Memory B cell (primary cell): ENCODE measurements at regions not wholly inside any gene's neighbourhood (a gene's known extent, or its start where the extent isn't known, plus 50 kb on each side); places are given as distances from the start of the nearest gene placed in this dataset.

Experiments used
- ATAC-seq: fragments of 150-1000 bp; cut with Tn5 transposase; 2 replicates; pipeline ENCODE4 v1.10.0; 2021; ENCODE audit warnings: low read depth, mild to moderate bottlenecking, moderate library complexity
- DNase-seq, 2 donors: peaks; one replicate each; pipeline ENCODE4 v3.0.0; 2022; ENCODE audit warnings: low spot score in 2 of 2
- H3K27ac Mint-ChIP-seq: one replicate; pipeline ENCODE4 v1.8.0; 2022; ENCODE audit warnings: mild to moderate bottlenecking, moderate library complexity, mixed read lengths
- H3K27me3 Mint-ChIP-seq: one replicate; pipeline ENCODE4 v1.8.0; 2022; ENCODE audit warnings: mixed read lengths
- H3K36me3 Mint-ChIP-seq: one replicate; pipeline ENCODE4 v1.8.0; 2022; ENCODE audit warnings: mild to moderate bottlenecking, mixed read lengths
- H3K4me1 Mint-ChIP-seq: one replicate; pipeline ENCODE4 v1.8.0; 2022; ENCODE audit warnings: mixed read lengths
- H3K4me3 Mint-ChIP-seq: one replicate; pipeline ENCODE4 v1.8.0; 2022; ENCODE audit warnings: mild to moderate bottlenecking, moderate library complexity, mixed read lengths
- H3K9me3 Mint-ChIP-seq: one replicate; pipeline ENCODE4 v1.8.0; 2022; ENCODE audit warnings: mixed read lengths

DNA sequence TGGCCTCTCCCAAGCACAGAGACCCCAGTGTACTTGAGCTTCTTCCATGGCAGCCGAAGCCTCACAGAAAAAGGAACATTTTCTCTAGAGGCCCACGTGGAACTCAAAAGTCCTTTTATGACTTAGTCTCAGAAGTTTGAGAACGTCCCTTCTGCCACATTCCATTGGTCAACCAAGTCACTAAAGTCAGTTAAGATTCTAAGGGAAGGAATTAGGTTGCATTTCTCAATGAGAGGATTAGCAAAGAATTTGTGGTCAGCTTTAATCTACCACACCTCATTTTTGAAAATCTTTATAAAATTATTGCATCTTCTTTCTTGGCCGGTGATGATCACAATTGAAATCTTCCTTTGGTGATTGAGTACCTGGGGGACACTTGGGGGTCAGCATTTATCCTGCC, 279.9 kb upstream of the TBX3 start:
- no peak for ATAC-seq
- H3K27ac Mint-ChIP-seq, result no peak overlapping the region
- no peaks in the 10 kb centered on the region for H3K36me3 Mint-ChIP-seq
- H3K4me3 Mint-ChIP-seq, result no peak overlapping the region
- no peaks in the 10 kb centered on the region for H3K4me1 Mint-ChIP-seq
- DNase-seq, result no peak
- no peaks in the 10 kb centered on the region for H3K27me3 Mint-ChIP-seq
- no peaks in the 10 kb centered on the region for H3K9me3 Mint-ChIP-seq

DNA sequence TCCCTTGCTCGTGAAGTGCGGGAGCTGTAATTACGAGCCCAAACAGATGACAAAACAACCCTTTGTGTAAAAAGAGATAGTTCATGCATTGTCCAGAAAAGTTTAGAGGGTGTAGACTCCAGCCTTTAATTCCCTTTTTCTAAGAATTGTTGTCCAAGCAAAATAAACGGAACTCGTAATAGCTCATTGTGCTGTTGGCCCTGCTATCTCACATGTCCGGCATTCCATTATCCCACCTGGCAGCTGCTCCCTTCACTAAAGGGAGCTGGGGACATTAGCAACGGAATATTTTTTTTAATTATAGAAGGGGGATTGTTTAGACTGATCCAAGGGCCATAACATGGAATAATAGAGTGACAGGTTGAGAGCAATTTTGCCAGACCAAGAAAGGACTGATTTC, 277.5 kb upstream of the TBX3 start:
- Mint-ChIP-seq H3K27ac (no peak overlapping the region), H3K9me3 (no peaks in the 10 kb centered on the region), H3K36me3 (no peaks in the 10 kb centered on the region), H3K4me1 (no peaks in the 10 kb centered on the region), H3K27me3 (no peaks in the 10 kb centered on the region), H3K4me3 (no peak overlapping the region)
- DNase-seq (no peak), ATAC-seq (no peak)

DNA sequence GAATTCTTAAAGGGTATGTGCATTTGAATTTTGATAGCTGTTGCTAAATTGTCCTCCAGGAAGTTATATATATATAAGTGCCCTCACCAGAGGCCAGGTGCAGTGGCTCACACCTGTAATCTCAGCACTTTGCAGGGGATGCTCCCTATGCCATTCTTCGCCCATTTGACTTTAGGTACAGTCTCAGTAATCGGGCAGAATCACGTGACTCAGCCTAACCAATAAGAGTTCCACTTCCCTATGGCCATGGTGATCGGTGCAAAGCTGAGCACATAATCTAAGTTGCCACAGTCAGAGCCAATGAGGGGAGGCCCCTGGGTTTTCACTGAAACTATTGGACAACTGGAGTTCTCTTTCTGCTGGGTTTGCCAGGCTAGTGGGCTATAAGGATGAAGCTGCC, 274.6 kb upstream of the TBX3 start:
- ATAC-seq (no peak), DNase-seq (no peak)
- no peaks in the 10 kb centered on the region for H3K36me3 Mint-ChIP-seq
- no peaks in the 10 kb centered on the region for H3K4me1 Mint-ChIP-seq
- no peaks in the 10 kb centered on the region for H3K27me3 Mint-ChIP-seq
- no peak overlapping the region for H3K27ac Mint-ChIP-seq
- no peak overlapping the region for H3K4me3 Mint-ChIP-seq
- H3K9me3 Mint-ChIP-seq, result no peaks in the 10 kb centered on the region

DNA sequence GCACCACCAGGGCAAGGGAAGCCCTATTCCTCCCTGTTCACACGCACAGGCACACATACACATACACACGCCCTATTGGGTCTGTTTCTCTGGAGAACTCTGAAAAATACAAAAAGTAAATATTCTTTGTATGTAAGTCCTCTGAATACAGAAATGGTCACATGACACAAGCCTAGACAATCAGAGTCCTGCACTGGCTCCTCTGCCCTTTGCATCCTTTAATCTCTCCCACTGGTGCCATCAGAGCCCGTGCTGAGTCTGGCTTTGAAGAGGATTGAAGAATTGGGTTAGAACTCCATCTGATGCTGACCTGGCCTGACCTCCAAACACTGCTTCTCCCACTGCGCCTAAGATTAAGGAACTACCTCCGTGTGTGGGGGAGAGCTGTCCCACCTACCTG, 273.2 kb upstream of the TBX3 start:
- no peak overlapping the region for H3K4me3 Mint-ChIP-seq
- H3K9me3 Mint-ChIP-seq, result no peaks in the 10 kb centered on the region
- no peaks in the 10 kb centered on the region for H3K36me3 Mint-ChIP-seq
- H3K27me3 Mint-ChIP-seq, result no peaks in the 10 kb centered on the region
- H3K4me1 Mint-ChIP-seq, result no peaks in the 10 kb centered on the region
- H3K27ac Mint-ChIP-seq, result no peak overlapping the region
- ATAC-seq (no peak), DNase-seq (no peak)

DNA sequence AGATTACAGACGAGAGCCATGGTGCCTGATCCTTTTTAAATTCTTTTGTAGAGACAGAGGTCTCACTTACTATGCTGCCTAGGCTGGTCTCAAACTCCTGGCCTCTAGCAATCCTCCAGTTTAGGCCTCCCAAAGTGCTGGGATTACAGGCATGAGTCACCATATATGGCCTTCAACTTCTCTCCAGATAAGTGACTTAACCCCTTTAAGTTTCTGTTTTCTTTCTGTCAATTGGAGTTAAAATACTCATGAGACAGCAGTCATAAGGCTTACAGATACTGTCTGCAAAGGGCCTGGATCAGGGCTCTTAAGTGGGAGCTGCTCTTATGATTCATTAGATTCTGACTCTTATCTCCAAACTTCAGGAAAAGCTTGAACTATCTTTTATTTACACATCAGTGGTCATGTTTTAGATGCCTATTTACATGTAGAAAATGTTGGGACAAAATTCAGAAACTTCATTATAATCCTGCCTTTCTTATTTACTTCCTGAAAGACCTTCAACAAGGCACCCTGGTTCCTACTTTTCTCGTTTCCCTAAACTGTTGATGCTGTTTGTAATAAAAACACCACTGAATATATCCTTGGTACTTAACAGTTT, 271.5 kb upstream of the TBX3 start:
- ATAC-seq, result no peak
- Mint-ChIP-seq H3K36me3 (no peaks in the 10 kb centered on the region), H3K27ac (no peak overlapping the region), H3K4me3 (no peak overlapping the region), H3K27me3 (no peaks in the 10 kb centered on the region), H3K9me3 (no peaks in the 10 kb centered on the region), H3K4me1 (no peaks in the 10 kb centered on the region)
- no peak for DNase-seq

DNA sequence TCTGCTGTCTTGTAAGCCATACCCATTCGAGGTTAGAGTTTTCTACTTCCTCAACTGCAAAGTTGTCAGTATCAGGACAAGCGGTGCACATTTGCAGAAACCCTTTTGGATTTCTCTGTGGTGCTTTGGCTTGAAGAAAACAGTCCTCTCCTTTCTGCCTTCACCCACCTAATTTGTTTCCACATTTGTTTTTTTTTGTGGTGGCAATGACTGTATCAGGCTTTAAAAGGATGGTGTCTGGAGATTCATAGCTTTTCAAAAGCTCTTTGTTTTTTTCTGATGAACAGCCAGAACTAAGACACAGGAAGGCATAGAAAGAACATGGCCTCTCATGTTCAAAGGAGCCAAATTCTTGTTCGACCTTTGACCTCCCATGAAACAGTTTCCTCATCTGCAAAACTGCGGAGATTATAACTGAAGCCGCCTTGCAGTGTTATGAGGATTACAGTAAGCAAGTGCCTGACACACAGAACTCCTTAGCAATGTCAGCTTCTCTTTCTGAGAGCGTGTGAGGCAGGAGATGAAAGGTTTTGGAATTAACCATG, 270.6 kb upstream of the TBX3 start:
- H3K27me3 Mint-ChIP-seq, result no peaks in the 10 kb centered on the region
- H3K36me3 Mint-ChIP-seq, result no peaks in the 10 kb centered on the region
- no peak overlapping the region for H3K27ac Mint-ChIP-seq
- no peaks in the 10 kb centered on the region for H3K4me1 Mint-ChIP-seq
- peaks cover 1% of the 10 kb centered on the region for H3K9me3 Mint-ChIP-seq
- DNase-seq (no peak), ATAC-seq (no peak)
- H3K4me3 Mint-ChIP-seq, result no peak overlapping the region

DNA sequence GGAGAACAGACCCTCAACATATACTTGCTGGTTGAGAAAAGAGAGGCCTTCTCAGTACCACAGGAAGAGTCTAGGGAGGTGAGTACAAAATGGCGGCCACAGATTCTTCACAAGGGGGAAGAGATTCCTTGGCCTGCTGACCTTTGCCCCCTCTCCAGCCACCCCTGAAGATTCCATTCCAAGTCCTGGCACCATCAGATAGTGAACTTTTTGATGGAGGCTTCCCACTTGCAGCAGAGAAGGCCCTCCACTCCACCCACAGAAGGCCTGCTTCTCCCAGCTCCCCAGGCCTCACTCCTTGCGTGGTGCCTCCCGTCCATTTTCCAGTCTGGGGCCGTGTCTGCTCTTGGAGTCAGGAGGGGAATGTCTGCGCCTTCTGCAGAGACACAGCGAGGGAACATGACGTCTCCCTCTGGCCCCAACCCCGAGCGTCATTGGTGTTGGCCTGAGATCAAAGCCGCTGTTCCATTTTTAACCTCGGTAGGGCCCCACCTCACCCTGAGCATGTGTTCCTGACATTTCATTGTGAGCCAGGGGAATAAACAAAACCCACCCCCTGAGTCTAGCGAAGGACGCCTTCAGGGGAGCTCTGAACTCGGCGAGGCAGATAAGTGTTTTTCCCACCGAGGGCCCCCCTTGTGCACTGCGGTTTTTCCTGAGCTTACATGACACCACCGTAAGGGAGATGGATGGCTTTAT, 268.7 kb upstream of the TBX3 start:
- Mint-ChIP-seq H3K4me3 (no peak overlapping the region), H3K36me3 (no peaks in the 10 kb centered on the region), H3K27me3 (no peaks in the 10 kb centered on the region), H3K27ac (no peak overlapping the region), H3K4me1 (no peaks in the 10 kb centered on the region), H3K9me3 (peaks cover 1% of the 10 kb centered on the region)
- no peak for DNase-seq
- no peak for ATAC-seq

DNA sequence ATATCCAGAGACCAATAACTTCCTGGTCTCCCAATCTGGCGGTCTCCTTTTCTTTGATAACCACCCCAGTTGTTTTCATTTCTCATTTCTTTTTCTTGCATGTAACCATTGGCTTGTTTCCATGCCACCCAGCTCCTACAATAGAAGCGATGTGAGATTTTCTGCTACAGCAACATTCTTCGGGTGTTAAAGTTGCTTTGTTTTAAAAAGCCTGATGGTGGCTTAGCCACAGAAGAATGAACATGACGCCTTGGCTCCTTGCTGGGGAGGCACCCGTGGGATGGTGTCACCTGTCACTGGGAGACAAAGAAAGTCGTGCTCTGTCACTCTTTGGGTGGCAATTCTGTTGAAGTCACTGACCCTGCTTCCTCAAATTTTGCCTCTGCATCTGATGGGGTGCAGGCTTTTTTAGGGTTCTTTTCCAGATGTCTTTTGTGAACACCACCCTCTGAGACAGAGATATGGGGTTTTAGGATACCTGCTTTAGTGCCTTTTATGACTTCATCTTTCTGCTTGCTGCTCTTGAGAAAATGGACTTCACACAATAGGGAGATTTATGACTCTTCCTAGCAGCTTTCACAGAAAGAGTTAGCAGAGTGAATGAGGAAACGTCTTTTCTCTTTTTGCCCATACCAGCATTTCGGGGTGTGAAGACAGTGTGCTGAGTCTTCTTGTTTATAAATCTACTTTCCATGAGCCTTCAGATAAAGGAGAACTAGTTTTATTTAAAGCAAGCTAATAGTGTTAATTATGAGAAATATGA, 265.3 kb upstream of the TBX3 start:
- Mint-ChIP-seq H3K4me1 (no peaks in the 10 kb centered on the region), H3K27me3 (no peaks in the 10 kb centered on the region), H3K9me3 (peaks cover 1% of the 10 kb centered on the region), H3K27ac (no peak overlapping the region), H3K36me3 (no peaks in the 10 kb centered on the region), H3K4me3 (no peak overlapping the region)
- DNase-seq, result no peak
- no peak for ATAC-seq

DNA sequence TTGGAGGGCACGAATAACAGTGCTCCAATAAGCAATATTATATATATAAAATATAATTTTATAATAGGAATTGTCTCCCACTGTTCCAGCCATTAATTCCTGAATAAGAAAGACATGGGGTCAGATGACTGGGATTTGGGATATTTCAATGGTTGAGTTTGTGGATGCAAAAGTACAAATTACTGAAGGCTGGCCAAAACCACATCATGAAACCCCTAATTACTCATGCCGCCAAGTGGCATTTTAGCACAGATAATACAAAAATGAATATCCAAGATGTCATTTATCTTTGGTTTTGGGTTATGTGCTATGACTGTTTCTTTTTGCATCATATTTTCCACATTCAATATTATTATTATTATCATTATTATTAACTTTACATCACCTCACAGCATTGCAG, 261.4 kb upstream of the TBX3 start:
- Mint-ChIP-seq H3K9me3 (peaks cover 2% of the 10 kb centered on the region), H3K4me3 (no peak overlapping the region), H3K36me3 (no peaks in the 10 kb centered on the region), H3K27ac (no peak overlapping the region), H3K4me1 (no peaks in the 10 kb centered on the region), H3K27me3 (no peaks in the 10 kb centered on the region)
- DNase-seq (no peak), ATAC-seq (no peak)

DNA sequence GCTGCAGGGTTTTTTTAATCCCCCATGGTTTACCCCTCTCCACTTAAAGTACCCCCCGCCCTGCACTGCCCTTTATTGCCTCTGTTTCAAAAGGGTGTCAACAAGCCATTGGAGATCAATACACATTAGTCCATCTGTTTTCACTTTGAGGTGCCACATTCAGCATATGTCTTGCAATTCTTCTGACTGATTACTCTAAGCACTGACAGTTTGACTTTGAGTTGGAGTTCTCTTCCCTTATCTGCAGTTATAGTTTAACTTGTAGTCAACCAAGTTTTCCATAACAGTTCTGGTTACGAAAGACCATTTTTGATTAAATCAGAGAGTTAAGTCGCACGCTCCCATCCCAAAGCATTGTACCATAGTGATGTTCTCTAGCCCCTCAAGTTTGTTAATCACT, 260.8 kb upstream of the TBX3 start:
- no peaks in the 10 kb centered on the region for H3K27me3 Mint-ChIP-seq
- no peak overlapping the region for H3K27ac Mint-ChIP-seq
- no peaks in the 10 kb centered on the region for H3K4me1 Mint-ChIP-seq
- DNase-seq (no peak), ATAC-seq (no peak)
- H3K9me3 Mint-ChIP-seq, result peaks cover 1% of the 10 kb centered on the region
- no peaks in the 10 kb centered on the region for H3K36me3 Mint-ChIP-seq
- H3K4me3 Mint-ChIP-seq, result no peak overlapping the region

DNA sequence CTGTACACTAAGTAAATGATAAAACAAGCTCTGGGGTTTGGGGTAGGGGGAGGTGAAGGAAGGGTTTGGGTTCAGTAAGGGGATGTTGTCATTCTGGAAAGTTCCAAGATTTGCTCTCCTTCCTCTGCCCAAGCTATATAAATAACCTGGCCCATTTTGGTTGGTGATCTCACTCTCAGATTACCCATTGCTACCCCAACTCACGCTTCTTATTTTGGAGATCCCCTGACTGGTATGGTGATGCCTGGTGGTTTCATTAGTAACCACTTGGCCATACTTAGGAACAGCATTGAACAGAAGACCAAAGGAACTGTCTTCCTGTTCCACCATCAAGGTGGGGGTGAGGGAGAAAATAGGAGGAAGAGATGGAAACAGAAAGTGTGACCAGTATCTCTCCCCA, 259.6 kb upstream of the TBX3 start:
- Mint-ChIP-seq H3K9me3 (peaks cover 1% of the 10 kb centered on the region), H3K27ac (no peak overlapping the region), H3K4me3 (no peak overlapping the region), H3K4me1 (no peaks in the 10 kb centered on the region), H3K27me3 (no peaks in the 10 kb centered on the region), H3K36me3 (no peaks in the 10 kb centered on the region)
- DNase-seq (no peak), ATAC-seq (no peak)

DNA sequence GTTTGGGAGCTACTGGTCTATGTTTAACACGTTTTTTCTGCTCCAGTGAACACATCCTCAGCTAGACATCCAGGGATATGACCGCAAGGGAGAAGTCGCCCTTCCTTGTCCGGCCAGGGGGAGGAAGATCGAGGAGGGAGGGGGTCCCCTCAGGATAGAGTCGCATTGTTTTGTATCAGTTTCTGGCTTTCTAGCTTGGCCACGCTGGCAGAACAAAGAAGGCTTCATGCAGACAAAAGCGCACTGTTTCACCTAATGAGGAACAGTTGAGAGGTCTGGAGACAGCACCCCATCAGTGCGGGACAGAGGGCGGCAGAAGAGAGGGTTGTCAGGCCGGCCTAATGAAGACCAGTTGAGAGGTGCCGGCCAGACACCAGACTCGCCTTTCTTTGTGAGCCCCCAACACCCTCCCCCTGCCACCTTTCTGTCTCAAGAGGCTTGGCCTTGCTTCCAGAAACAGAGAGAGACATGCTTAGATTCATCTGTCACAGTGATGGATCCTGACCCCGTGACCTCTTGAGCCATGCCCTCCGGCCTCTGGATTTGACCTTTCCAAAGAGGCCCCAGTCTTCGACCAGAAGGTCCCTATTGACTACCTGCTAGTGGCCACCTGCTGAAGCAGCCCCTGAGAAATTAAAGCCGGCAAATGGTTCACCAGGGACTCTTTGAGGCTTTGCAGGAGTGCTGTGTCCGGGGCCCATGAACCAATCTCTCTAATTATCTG, 254.7 kb upstream of the TBX3 start:
- Mint-ChIP-seq H3K4me3 (no peak overlapping the region), H3K27me3 (no peaks in the 10 kb centered on the region), H3K27ac (no peak overlapping the region), H3K9me3 (peaks cover 1% of the 10 kb centered on the region), H3K36me3 (no peaks in the 10 kb centered on the region), H3K4me1 (no peaks in the 10 kb centered on the region)
- DNase-seq (no peak), ATAC-seq (no peak)

DNA sequence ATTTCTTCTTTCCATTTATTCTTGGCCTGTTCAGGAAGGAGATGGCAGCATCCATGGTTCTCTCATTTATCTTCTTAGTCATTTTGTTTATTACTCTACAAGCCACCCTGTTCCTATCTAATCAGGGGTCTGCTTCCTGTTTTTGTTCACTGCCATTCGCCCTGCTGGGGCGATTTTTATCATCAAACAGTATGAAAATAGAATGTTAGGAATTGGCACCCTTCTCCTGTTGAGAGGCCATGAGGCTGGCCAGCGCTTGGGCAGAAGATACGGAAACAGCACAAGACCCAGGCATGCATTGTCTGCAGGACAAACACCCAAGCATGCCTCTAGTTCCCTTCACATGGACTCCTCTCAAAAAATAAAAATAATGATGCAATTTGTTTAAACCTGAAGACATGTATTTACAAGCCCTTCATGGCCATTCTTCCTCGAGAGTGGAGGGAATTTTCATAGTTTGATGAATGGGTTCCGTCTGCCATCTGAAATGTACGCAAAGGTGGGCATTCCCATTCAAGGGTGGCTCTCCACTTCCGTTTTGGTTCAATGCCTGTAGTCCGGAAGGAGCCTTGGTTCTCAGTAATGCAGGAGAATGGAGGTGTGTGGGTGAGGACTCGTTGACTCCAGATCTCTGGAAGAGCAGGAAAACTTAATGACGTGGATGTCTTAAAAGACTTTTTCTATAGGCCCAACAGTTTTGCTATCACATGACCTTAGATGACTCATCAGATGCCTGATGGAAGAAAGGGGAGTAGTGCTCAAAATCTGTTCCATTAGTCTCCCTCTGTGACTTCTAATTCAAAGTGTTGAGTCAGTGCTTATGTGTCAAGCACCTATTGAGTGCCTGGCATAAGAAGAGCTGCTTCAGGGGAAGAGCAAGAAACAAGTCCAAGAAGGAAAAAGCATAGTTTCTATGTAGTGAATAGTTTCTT, 252.4 kb upstream of the TBX3 start:
- ATAC-seq, result no peak
- Mint-ChIP-seq H3K27me3 (no peaks in the 10 kb centered on the region), H3K4me1 (no peaks in the 10 kb centered on the region), H3K27ac (no peak overlapping the region), H3K9me3 (peaks cover 4% of the 10 kb centered on the region), H3K4me3 (no peak overlapping the region), H3K36me3 (no peaks in the 10 kb centered on the region)
- DNase-seq, result no peak
